ENCODE measurements at regions not wholly inside any gene's neighbourhood (a gene's known extent, or its start where the extent isn't known, plus 50 kb on each side); places are given as distances from the start of the nearest gene placed in this dataset.

GRCh38 chr1:29743931-29744330, 507.6 kb downstream of the PTPRU start:
- H3K27me3 ChIP-seq (ENCODE audit: control insufficient read depth in 1 of 2, insufficient read depth in 2 of 2, low read length in 2 of 2): peaks cover 10 to 20% of the 10 kb centered on the region in 2 donors
- no peaks in the 10 kb centered on the region for H3K9me3 ChIP-seq (ENCODE audit: control insufficient read depth in 2 of 2, low read length in 2 of 2)
- no peak overlapping the region for H3K9ac ChIP-seq (ENCODE audit: low read length in 2 of 2)
- no peaks in the 10 kb centered on the region for H3K36me3 ChIP-seq (ENCODE audit: control insufficient read depth in 2 of 2, insufficient read depth in 2 of 2, low read length in 2 of 2)
- no peak overlapping the region for H3K27ac ChIP-seq (ENCODE audit: low read length)
- H3K4me1 ChIP-seq (ENCODE audit: control insufficient read depth, insufficient read depth, low read length): no peaks in the 10 kb centered on the region
- H3K4me3 ChIP-seq (ENCODE audit: low read length in 2 of 2): no peak overlapping the region

GRCh38 chr1:29743264-29743663, 506.9 kb downstream of the PTPRU start:
- Histone ChIP-seq H3K27me3 (ENCODE audit: control insufficient read depth in 1 of 2, insufficient read depth in 2 of 2, low read length in 2 of 2) (peaks cover 11 to 26% of the 10 kb centered on the region in 2 donors), H3K4me1 (ENCODE audit: control insufficient read depth, insufficient read depth, low read length) (no peaks in the 10 kb centered on the region), H3K4me3 (ENCODE audit: low read length in 2 of 2) (no peak overlapping the region), H3K9ac (ENCODE audit: low read length in 2 of 2) (no peak overlapping the region), H3K9me3 (ENCODE audit: control insufficient read depth in 2 of 2, low read length in 2 of 2) (no peaks in the 10 kb centered on the region), H3K27ac (ENCODE audit: low read length) (no peak overlapping the region), H3K36me3 (ENCODE audit: control insufficient read depth in 2 of 2, insufficient read depth in 2 of 2, low read length in 2 of 2) (no peaks in the 10 kb centered on the region)

- H3K36me3 ChIP-seq (ENCODE audit: control insufficient read depth in 2 of 2, insufficient read depth in 2 of 2, low read length in 2 of 2): no peaks in the 10 kb centered on the region
- no peak overlapping the region for H3K9ac ChIP-seq (ENCODE audit: low read length in 2 of 2)
- no peak overlapping the region for H3K27ac ChIP-seq (ENCODE audit: low read length)
- peaks cover 11 to 23% of the 10 kb centered on the region in 2 donors for H3K27me3 ChIP-seq (ENCODE audit: control insufficient read depth in 1 of 2, insufficient read depth in 2 of 2, low read length in 2 of 2)
- no peak overlapping the region for H3K4me3 ChIP-seq (ENCODE audit: low read length in 2 of 2)
- no peaks in the 10 kb centered on the region for H3K9me3 ChIP-seq (ENCODE audit: control insufficient read depth in 2 of 2, low read length in 2 of 2)
- no peaks in the 10 kb centered on the region for H3K4me1 ChIP-seq (ENCODE audit: control insufficient read depth, insufficient read depth, low read length)
Measured at GRCh38 chr1:29739176-29739575, 502.9 kb downstream of the PTPRU start.

- Histone ChIP-seq H3K4me3 (ENCODE audit: low read length in 2 of 2) (no peak overlapping the region), H3K36me3 (ENCODE audit: control insufficient read depth in 2 of 2, insufficient read depth in 2 of 2, low read length in 2 of 2) (no peaks in the 10 kb centered on the region), H3K27ac (ENCODE audit: low read length) (no peak overlapping the region), H3K9ac (ENCODE audit: low read length in 2 of 2) (no peak overlapping the region), H3K27me3 (ENCODE audit: control insufficient read depth in 1 of 2, insufficient read depth in 2 of 2, low read length in 2 of 2) (peaks cover 11 to 25% of the 10 kb centered on the region in 2 donors), H3K9me3 (ENCODE audit: control insufficient read depth in 2 of 2, low read length in 2 of 2) (no peaks in the 10 kb centered on the region), H3K4me1 (ENCODE audit: control insufficient read depth, insufficient read depth, low read length) (no peaks in the 10 kb centered on the region)
Measured at GRCh38 chr1:29736582-29737188, 500.4 kb downstream of the PTPRU start.

- no peak overlapping the region for H3K9ac ChIP-seq (ENCODE audit: low read length in 2 of 2)
- H3K27me3 ChIP-seq (ENCODE audit: control insufficient read depth in 1 of 2, insufficient read depth in 2 of 2, low read length in 2 of 2): peaks cover 4 to 8% of the 10 kb centered on the region in 2 donors
- no peak overlapping the region for H3K27ac ChIP-seq (ENCODE audit: low read length)
- H3K4me3 ChIP-seq (ENCODE audit: low read length in 2 of 2): no peak overlapping the region
- no peaks in the 10 kb centered on the region for H3K9me3 ChIP-seq (ENCODE audit: control insufficient read depth in 2 of 2, low read length in 2 of 2)
- no peaks in the 10 kb centered on the region for H3K4me1 ChIP-seq (ENCODE audit: control insufficient read depth, insufficient read depth, low read length)
- no peaks in the 10 kb centered on the region for H3K36me3 ChIP-seq (ENCODE audit: control insufficient read depth in 2 of 2, insufficient read depth in 2 of 2, low read length in 2 of 2)
Measured at GRCh38 chr1:29732453-29732852, 496.1 kb downstream of the PTPRU start.

- H3K4me1 ChIP-seq (ENCODE audit: control insufficient read depth, insufficient read depth, low read length): no peaks in the 10 kb centered on the region
- no peak overlapping the region for H3K27ac ChIP-seq (ENCODE audit: low read length)
- H3K9ac ChIP-seq (ENCODE audit: low read length in 2 of 2): no peak overlapping the region
- peaks cover 7 to 14% of the 10 kb centered on the region in 2 donors for H3K27me3 ChIP-seq (ENCODE audit: control insufficient read depth in 1 of 2, insufficient read depth in 2 of 2, low read length in 2 of 2)
- no peaks in the 10 kb centered on the region for H3K9me3 ChIP-seq (ENCODE audit: control insufficient read depth in 2 of 2, low read length in 2 of 2)
- H3K4me3 ChIP-seq (ENCODE audit: low read length in 2 of 2): no peak overlapping the region
- H3K36me3 ChIP-seq (ENCODE audit: control insufficient read depth in 2 of 2, insufficient read depth in 2 of 2, low read length in 2 of 2): no peaks in the 10 kb centered on the region
Measured at GRCh38 chr1:29730623-29731022, 494.3 kb downstream of the PTPRU start.

GRCh38 chr1:29729281-29729680, 493.0 kb downstream of the PTPRU start:
- Histone ChIP-seq H3K9me3 (ENCODE audit: control insufficient read depth in 2 of 2, low read length in 2 of 2) (no peaks in the 10 kb centered on the region), H3K4me1 (ENCODE audit: control insufficient read depth, insufficient read depth, low read length) (no peaks in the 10 kb centered on the region), H3K27ac (ENCODE audit: low read length) (no peak overlapping the region), H3K4me3 (ENCODE audit: low read length in 2 of 2) (no peak overlapping the region), H3K9ac (ENCODE audit: low read length in 2 of 2) (no peak overlapping the region), H3K36me3 (ENCODE audit: control insufficient read depth in 2 of 2, insufficient read depth in 2 of 2, low read length in 2 of 2) (no peaks in the 10 kb centered on the region), H3K27me3 (ENCODE audit: control insufficient read depth in 1 of 2, insufficient read depth in 2 of 2, low read length in 2 of 2) (peaks cover 11 to 18% of the 10 kb centered on the region in 2 donors)

- Histone ChIP-seq H3K4me3 (ENCODE audit: low read length in 2 of 2) (no peak overlapping the region), H3K9ac (ENCODE audit: low read length in 2 of 2) (no peak overlapping the region), H3K9me3 (ENCODE audit: control insufficient read depth in 2 of 2, low read length in 2 of 2) (no peaks in the 10 kb centered on the region), H3K27me3 (ENCODE audit: control insufficient read depth in 1 of 2, insufficient read depth in 2 of 2, low read length in 2 of 2) (peaks cover 11 to 16% of the 10 kb centered on the region in 2 donors), H3K4me1 (ENCODE audit: control insufficient read depth, insufficient read depth, low read length) (no peaks in the 10 kb centered on the region), H3K27ac (ENCODE audit: low read length) (no peak overlapping the region), H3K36me3 (ENCODE audit: control insufficient read depth in 2 of 2, insufficient read depth in 2 of 2, low read length in 2 of 2) (no peaks in the 10 kb centered on the region)
Measured at GRCh38 chr1:29728703-29729102, 492.4 kb downstream of the PTPRU start.

GRCh38 chr1:29725262-29725661, 488.9 kb downstream of the PTPRU start:
- Histone ChIP-seq H3K27me3 (ENCODE audit: control insufficient read depth in 1 of 2, insufficient read depth in 2 of 2, low read length in 2 of 2) (peaks cover 11 to 19% of the 10 kb centered on the region in 2 donors), H3K4me3 (ENCODE audit: low read length in 2 of 2) (no peak overlapping the region), H3K9me3 (ENCODE audit: control insufficient read depth in 2 of 2, low read length in 2 of 2) (peaks cover 6 to 13% of the 10 kb centered on the region in 2 donors), H3K36me3 (ENCODE audit: control insufficient read depth in 2 of 2, insufficient read depth in 2 of 2, low read length in 2 of 2) (no peaks in the 10 kb centered on the region), H3K4me1 (ENCODE audit: control insufficient read depth, insufficient read depth, low read length) (no peaks in the 10 kb centered on the region), H3K27ac (ENCODE audit: low read length) (no peak overlapping the region), H3K9ac (ENCODE audit: low read length in 2 of 2) (no peak overlapping the region)

GRCh38 chr1:29722598-29722997, 486.3 kb downstream of the PTPRU start:
- Histone ChIP-seq H3K27me3 (ENCODE audit: control insufficient read depth in 1 of 2, insufficient read depth in 2 of 2, low read length in 2 of 2) (peaks cover 7 to 22% of the 10 kb centered on the region in 2 donors), H3K4me1 (ENCODE audit: control insufficient read depth, insufficient read depth, low read length) (no peaks in the 10 kb centered on the region), H3K9ac (ENCODE audit: low read length in 2 of 2) (no peak overlapping the region), H3K27ac (ENCODE audit: low read length) (no peak overlapping the region), H3K36me3 (ENCODE audit: control insufficient read depth in 2 of 2, insufficient read depth in 2 of 2, low read length in 2 of 2) (no peaks in the 10 kb centered on the region), H3K9me3 (ENCODE audit: control insufficient read depth in 2 of 2, low read length in 2 of 2) (peaks cover 8 to 13% of the 10 kb centered on the region in 2 donors), H3K4me3 (ENCODE audit: low read length in 2 of 2) (no peak overlapping the region)

- H3K27me3 ChIP-seq (ENCODE audit: control insufficient read depth in 1 of 2, insufficient read depth in 2 of 2, low read length in 2 of 2): peaks cover 0 to 12% of the 10 kb centered on the region in 2 donors
- no peak overlapping the region for H3K9ac ChIP-seq (ENCODE audit: low read length in 2 of 2)
- no peak overlapping the region for H3K27ac ChIP-seq (ENCODE audit: low read length)
- peaks cover 8 to 13% of the 10 kb centered on the region in 2 donors for H3K9me3 ChIP-seq (ENCODE audit: control insufficient read depth in 2 of 2, low read length in 2 of 2)
- H3K36me3 ChIP-seq (ENCODE audit: control insufficient read depth in 2 of 2, insufficient read depth in 2 of 2, low read length in 2 of 2): no peaks in the 10 kb centered on the region
- H3K4me3 ChIP-seq (ENCODE audit: low read length in 2 of 2): no peak overlapping the region
- no peaks in the 10 kb centered on the region for H3K4me1 ChIP-seq (ENCODE audit: control insufficient read depth, insufficient read depth, low read length)
Measured at GRCh38 chr1:29719253-29719652, 482.9 kb downstream of the PTPRU start.
